ENCODE measurements at regions not wholly inside any gene's neighbourhood (a gene's known extent, or its start where the extent isn't known, plus 50 kb on each side); places are given as distances from the start of the nearest gene placed in this dataset.

- H3K9me3 ChIP-seq = no peaks in the 10 kb centered on the region
- no peak overlapping the region for H3K27ac ChIP-seq
- no peak for DNase-seq (ENCODE audit: extremely low spot score in 2 of 2)
- H3K4me3 ChIP-seq = no peak overlapping the region
- H3K36me3 ChIP-seq = no peaks in the 10 kb centered on the region
- no peaks in the 10 kb centered on the region for H3K4me1 ChIP-seq
- intact Hi-C loops (cut with DNase I) = no loop called here
- TF ChIP-seq POLR2AphosphoS5 (IDR thresholded peaks at IDR 0.05; ENCODE audit: insufficient read depth in 1 of 2, low read depth in 1 of 2) = no peak
- no peak for TF ChIP-seq CTCF (IDR thresholded peaks at IDR 0.05)
- no peak for TF ChIP-seq POLR2A (IDR thresholded peaks at IDR 0.05)
- no peaks in the 10 kb centered on the region for H3K27me3 ChIP-seq
These were observed 189.9 kb downstream of the IL15 start for GRCh38 chr4:141826260-141826659.

- H3K27ac ChIP-seq = no peak overlapping the region
- no peaks in the 10 kb centered on the region for H3K4me1 ChIP-seq
- H3K9me3 ChIP-seq = no peaks in the 10 kb centered on the region
- no peaks in the 10 kb centered on the region for H3K27me3 ChIP-seq
- TF ChIP-seq CTCF (IDR thresholded peaks at IDR 0.05) (no peak), POLR2AphosphoS5 (IDR thresholded peaks at IDR 0.05; ENCODE audit: insufficient read depth in 1 of 2, low read depth in 1 of 2) (no peak), POLR2A (IDR thresholded peaks at IDR 0.05) (no peak)
- intact Hi-C loops (cut with DNase I) = no loop called here
- no peak overlapping the region for H3K4me3 ChIP-seq
- DNase-seq (ENCODE audit: extremely low spot score in 2 of 2) = no peak
- no peaks in the 10 kb centered on the region for H3K36me3 ChIP-seq
These were observed 196.8 kb downstream of the IL15 start for GRCh38 chr4:141833209-141833608.

GRCh38 chr4:141840299-141840986 lies 204.1 kb downstream of the IL15 start:
- DNase-seq (ENCODE audit: extremely low spot score in 2 of 2) = no peak
- Histone ChIP-seq H3K27me3 (no peaks in the 10 kb centered on the region), H3K4me1 (no peaks in the 10 kb centered on the region), H3K36me3 (no peaks in the 10 kb centered on the region), H3K9me3 (no peaks in the 10 kb centered on the region), H3K27ac (no peak overlapping the region), H3K4me3 (no peak overlapping the region)
- intact Hi-C loops (cut with DNase I) = no loop called here
- no peak for TF ChIP-seq POLR2AphosphoS5 (IDR thresholded peaks at IDR 0.05; ENCODE audit: insufficient read depth in 1 of 2, low read depth in 1 of 2)
- no peak for TF ChIP-seq POLR2A (IDR thresholded peaks at IDR 0.05)
- no peak for TF ChIP-seq CTCF (IDR thresholded peaks at IDR 0.05)

GRCh38 chr4:141843136-141843535 lies 206.8 kb downstream of the IL15 start:
- intact Hi-C loops (cut with DNase I) = no loop called here
- H3K27me3 ChIP-seq = no peaks in the 10 kb centered on the region
- H3K4me3 ChIP-seq = no peak overlapping the region
- no peak for TF ChIP-seq POLR2A (IDR thresholded peaks at IDR 0.05)
- TF ChIP-seq CTCF (IDR thresholded peaks at IDR 0.05) = no peak
- no peak for TF ChIP-seq POLR2AphosphoS5 (IDR thresholded peaks at IDR 0.05; ENCODE audit: insufficient read depth in 1 of 2, low read depth in 1 of 2)
- H3K27ac ChIP-seq = no peak overlapping the region
- no peaks in the 10 kb centered on the region for H3K36me3 ChIP-seq
- H3K9me3 ChIP-seq = no peaks in the 10 kb centered on the region
- H3K4me1 ChIP-seq = no peaks in the 10 kb centered on the region
- no peak for DNase-seq (ENCODE audit: extremely low spot score in 2 of 2)

GRCh38 chr4:141845901-141846300 lies 209.5 kb downstream of the IL15 start:
- Histone ChIP-seq H3K36me3 (no peaks in the 10 kb centered on the region), H3K4me3 (no peak overlapping the region), H3K9me3 (no peaks in the 10 kb centered on the region), H3K27me3 (no peaks in the 10 kb centered on the region), H3K27ac (no peak overlapping the region), H3K4me1 (no peaks in the 10 kb centered on the region)
- no peak for DNase-seq (ENCODE audit: extremely low spot score in 2 of 2)
- intact Hi-C loops (cut with DNase I) = no loop called here
- no peak for TF ChIP-seq CTCF (IDR thresholded peaks at IDR 0.05)
- TF ChIP-seq POLR2A (IDR thresholded peaks at IDR 0.05) = no peak
- no peak for TF ChIP-seq POLR2AphosphoS5 (IDR thresholded peaks at IDR 0.05; ENCODE audit: insufficient read depth in 1 of 2, low read depth in 1 of 2)

Measured in vagina (tissue), 2 donors.